HUDEP-2 (cell line): ENCODE measurements at regions not wholly inside any gene's neighbourhood (a gene's known extent, or its start where the extent isn't known, plus 50 kb on each side); places are given as distances from the start of the nearest gene placed in this dataset.

ENCODE experiments used
- DNase-seq, 76 experiments: peaks; one replicate each; lab custom pipeline; 2025; ENCODE audit not compliant: unreplicated experiment in 76 of 76; lab: John Stamatoyannopoulos, UW

- DNase-seq: no peak
Measured at GRCh38 chr9:13770956-13771355, 491.5 kb upstream of the MPDZ start.

- no peak for DNase-seq
Measured at GRCh38 chr9:13769641-13770040, 490.1 kb upstream of the MPDZ start.

GRCh38 chr9:13769006-13769405, 489.5 kb upstream of the MPDZ start:
- DNase-seq: no peak

GRCh38 chr9:13762209-13762608, 482.7 kb upstream of the MPDZ start:
- DNase-seq: no peak

GRCh38 chr9:13759551-13759950, 480.1 kb upstream of the MPDZ start:
- no peak for DNase-seq

GRCh38 chr9:13758936-13759335, 479.4 kb upstream of the MPDZ start:
- no peak for DNase-seq

GRCh38 chr9:13756943-13757342, 477.5 kb upstream of the MPDZ start:
- DNase-seq: no peak

- no peak for DNase-seq
Measured at GRCh38 chr9:13755551-13755950, 476.1 kb upstream of the MPDZ start.

GRCh38 chr9:13750639-13751038, 471.1 kb upstream of the MPDZ start:
- DNase-seq: no peak

GRCh38 chr9:13750061-13750460, 470.6 kb upstream of the MPDZ start:
- DNase-seq: no peak

GRCh38 chr9:13746876-13747275, 467.4 kb upstream of the MPDZ start:
- DNase-seq: no peak

- DNase-seq: no peak
Measured at GRCh38 chr9:13744261-13744901, 464.9 kb upstream of the MPDZ start.

GRCh38 chr9:13737885-13738284, 458.4 kb upstream of the MPDZ start:
- DNase-seq: no peak

GRCh38 chr9:13735181-13735580, 455.7 kb upstream of the MPDZ start:
- no peak for DNase-seq

GRCh38 chr9:13734601-13735000, 455.1 kb upstream of the MPDZ start:
- DNase-seq: no peak

- no peak for DNase-seq
Measured at GRCh38 chr9:13732290-13732689, 452.8 kb upstream of the MPDZ start.

- no peak for DNase-seq
Measured at GRCh38 chr9:13731637-13732036, 452.1 kb upstream of the MPDZ start.

- DNase-seq: no peak
Measured at GRCh38 chr9:13729955-13730354, 450.5 kb upstream of the MPDZ start.

- no peak for DNase-seq
Measured at GRCh38 chr9:13728917-13729811, 449.7 kb upstream of the MPDZ start.

GRCh38 chr9:13728131-13728530, 448.6 kb upstream of the MPDZ start:
- no peak for DNase-seq

GRCh38 chr9:13726746-13727145, 447.3 kb upstream of the MPDZ start:
- DNase-seq: no peak

GRCh38 chr9:13725516-13725915, 446.0 kb upstream of the MPDZ start:
- DNase-seq: no peak
